HG02852 (cell line): ENCODE measurements at regions not wholly inside any gene's neighbourhood (a gene's known extent, or its start where the extent isn't known, plus 50 kb on each side); places are given as distances from the start of the nearest gene placed in this dataset.
"Not testable (repeated sequence)": the region's sequence is repeated elsewhere in the genome, so short reads cannot be mapped to it uniquely, and the experiment has no call there.

Experiments
- ATAC-seq: cut with Tn5 transposase; IDR thresholded peaks from one replicate; pipeline ENCODE4 v1.9.1; 2021; ENCODE audit warnings: mild to moderate bottlenecking, moderate library complexity; ENCODE audit not compliant: unreplicated experiment

DNA sequence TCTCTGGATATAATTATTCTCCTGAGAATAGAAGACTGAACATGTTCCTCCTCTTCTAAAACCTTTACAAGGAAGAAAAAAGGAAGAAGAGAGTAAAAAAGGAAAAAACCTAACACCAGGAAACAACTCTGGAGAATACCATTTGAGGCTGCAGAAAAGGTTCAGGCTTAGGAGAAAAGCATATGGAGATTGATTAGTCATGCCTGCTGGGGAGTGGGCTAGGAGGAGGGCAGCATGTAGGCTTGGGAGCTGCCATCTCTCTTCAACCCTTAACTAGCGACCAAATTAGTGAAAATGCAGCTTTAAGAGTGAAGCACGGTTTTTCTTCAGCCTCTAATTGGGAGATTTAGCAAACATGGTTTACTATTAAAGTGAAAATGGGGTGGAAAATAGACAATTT is 273.0 kb upstream of the CRY1 start:
- no peak for ATAC-seq

DNA sequence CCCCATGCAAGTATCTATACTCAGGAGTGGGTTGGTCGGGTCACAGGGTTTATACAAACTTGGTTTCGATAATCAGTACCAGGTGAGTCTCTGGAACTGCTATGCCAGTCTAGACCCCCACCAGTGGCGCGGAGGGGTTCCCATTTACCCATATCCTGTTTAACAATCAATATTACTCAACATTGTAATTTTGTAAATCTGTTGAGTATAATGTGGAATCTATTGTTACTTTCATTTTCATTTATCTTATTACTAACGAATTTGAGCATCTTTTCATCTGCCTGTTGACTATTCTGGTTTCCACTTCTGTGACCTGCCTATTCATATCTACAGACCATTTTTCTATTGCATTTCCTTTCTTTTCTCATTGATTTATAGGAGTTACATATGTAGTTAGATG is 275.2 kb upstream of the CRY1 start:
- ATAC-seq = no peak

DNA sequence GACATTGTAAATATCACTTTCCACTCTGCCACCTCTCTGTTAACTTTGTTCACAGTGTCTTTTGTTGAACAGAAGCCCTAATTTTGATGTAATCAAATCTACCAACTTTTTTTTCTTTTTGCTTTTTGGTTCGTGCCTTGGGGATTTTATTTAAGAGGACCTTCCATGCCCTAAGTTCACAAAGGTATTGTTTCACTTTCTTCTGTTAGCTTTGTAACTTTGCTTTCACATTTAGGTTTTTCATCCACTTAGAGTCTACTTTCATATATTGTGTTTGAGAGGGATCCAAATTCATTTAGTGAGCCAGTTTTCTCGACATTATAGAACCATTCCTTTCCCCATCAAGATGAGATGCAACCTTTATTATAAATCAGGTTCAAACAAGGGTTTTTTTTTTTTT is 275.7 kb upstream of the CRY1 start:
- no peak for ATAC-seq

DNA sequence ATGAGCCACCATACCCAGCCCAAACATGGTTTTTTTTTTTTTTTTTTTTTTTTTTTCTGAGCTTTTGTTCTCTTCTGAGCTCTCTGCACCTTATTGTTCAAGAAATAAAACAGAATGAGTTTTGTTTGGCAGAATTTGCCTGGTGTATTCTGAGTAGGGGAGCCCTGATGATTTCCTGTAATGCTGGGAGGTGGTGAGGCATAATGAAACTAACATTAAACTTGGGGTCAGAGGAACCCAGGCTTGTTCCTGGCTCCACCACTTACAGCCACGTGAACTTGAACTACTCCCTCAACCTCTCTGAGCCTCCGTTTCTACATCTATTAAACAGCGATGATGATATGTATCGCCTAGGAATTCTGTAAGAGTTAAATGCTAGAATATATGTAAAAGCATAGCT is 276.3 kb upstream of the CRY1 start:
- ATAC-seq = no peak

DNA sequence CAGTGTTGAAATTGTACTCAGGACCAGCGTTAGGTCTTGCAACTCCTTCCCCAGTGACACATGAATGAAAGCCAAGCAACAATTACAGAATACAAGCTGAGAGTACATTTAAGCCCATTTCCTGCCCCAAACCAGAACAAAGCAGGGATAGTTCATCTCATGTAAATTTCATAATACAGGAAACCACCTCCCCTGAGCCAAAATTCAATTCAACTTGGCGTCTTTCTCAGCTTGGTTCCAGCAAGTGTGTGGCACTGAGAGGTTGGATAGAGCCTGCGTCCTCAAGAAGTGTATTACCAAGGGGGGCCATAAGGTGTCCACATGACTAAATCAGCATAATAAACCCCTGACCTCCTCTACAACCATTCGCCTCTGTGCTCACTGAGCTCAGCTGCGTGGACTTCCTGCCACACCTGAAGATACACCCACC is 278.9 kb upstream of the CRY1 start:
- no peak for ATAC-seq

DNA sequence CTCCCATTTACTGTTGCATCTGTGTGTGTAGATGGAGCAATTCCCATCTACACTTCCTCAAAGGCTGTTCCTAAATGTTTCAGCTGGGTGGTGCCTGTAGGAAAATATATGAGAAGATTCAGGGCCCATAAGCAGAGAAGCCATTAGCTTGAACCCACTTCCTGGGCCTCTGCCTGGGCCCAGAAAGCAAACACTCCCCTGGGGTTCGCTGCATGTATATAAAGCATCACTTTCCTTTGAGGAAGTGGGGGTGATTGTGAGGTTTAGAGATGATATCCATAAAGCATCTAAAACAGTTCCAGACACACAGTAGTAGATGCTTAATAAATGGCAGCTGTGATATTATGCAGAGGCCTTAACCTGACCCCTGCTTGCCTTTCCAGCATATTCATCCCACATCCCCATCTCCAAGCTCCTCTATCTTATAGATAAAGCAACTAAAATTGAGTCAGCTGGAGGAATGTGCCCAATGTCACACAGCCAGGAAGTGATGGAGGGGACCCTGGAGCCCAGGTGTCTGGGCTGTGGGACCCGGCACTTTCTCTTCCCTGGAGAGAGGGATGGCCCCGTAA is 280.0 kb upstream of the CRY1 start:
- no peak for ATAC-seq

DNA sequence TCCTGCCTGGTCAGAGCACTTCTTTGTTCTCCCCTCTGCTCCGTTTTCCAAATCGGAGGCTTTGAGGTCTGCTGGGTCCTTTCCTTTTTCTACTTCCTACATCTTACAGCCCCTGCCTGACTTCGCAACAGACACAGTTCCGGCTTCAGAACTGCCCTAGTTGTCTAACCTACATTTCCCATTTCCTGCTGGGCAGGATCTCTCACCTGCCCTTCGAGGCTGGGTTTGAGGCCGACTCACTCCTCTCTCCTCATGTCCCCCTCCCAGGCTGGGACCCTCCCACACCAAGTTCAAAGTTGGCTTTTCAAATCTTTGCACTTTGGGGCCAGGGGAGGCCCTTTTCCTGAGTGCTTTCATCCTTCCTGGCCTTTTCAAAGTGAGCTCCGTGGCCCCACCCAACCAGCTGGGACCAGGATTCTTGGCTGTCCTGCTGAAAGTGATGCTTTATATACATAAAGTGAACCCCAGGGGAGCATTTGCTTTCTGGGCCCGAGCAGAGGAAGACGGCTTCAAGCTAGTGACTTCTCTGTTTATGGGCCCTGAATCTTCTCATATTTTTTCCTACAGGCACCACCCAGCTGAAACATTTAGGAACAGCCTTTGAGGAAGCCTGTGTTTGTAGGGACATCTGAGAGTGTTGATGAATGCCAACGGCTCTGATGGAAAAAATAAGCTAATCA is 281.0 kb upstream of the CRY1 start:
- no peak for ATAC-seq

- ATAC-seq = no peak
These were observed 281.9 kb upstream of the CRY1 start for GRCh38 chr12:107375231-107375630.

- no peak for ATAC-seq
These were observed 284.4 kb upstream of the CRY1 start for GRCh38 chr12:107377596-107378385.

DNA sequence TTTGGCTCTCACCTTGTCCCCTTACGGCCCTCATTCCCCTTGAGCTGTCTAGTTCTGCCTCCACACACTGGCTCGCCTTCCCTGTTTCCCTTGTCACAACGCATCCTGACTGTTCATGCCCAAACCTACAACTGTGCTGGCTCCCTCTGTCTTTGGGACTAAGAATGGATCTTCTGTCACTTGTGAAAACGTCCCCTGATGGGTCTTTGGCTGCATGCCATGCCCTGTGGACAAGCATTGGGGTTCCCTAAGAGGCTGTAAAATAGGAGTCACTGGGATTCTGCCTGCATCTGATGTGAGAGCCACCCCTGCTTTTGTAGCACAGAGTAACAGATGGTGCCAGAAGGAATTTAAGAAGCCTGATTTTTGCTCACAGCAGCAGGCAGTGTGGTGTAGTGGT is 285.3 kb upstream of the CRY1 start:
- no peak for ATAC-seq

DNA sequence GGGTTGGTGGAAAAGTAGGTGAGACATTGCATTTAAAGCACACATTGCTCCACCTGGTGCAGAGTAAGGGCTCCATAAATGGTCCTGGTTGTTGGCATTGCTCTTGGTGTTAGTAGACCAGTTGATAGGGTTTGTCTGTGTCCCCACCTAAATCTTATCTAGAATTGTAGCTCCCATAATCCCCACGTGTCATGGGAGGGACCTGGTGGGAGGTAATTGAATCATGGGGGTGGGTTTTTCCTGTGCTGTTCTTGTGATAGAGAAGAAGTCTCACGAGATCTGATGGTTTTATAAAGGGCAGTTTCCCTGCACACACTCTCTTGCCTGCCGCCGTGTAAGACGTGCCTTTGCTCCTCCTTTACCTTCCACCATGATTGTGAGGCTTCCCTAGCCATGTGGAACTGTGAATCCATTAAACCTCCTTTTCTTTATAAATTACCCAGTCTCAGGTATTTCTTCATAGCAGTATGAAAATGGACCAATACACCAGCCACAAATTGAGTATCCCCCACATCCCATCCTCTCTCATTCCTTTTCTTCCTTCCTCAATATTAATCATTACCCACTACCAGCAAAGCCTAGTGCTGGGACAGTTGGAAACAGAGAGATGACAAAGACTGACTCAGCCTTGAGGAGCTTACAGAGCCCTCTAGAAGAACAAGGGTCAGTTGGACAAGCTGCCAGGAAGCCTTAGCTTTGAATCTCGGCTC is 285.9 kb upstream of the CRY1 start:
- not testable (repeated sequence) for ATAC-seq

- ATAC-seq = no peak
These were observed 286.7 kb upstream of the CRY1 start for GRCh38 chr12:107379852-107380567.

GRCh38 chr12:107384645-107385044 is 291.3 kb upstream of the CRY1 start:
- ATAC-seq = no peak

GRCh38 chr12:107385509-107385908 is 292.2 kb upstream of the CRY1 start:
- ATAC-seq = no peak

GRCh38 chr12:107386569-107386968 is 293.2 kb upstream of the CRY1 start:
- ATAC-seq = no peak

GRCh38 chr12:107388263-107388662 is 294.9 kb upstream of the CRY1 start:
- ATAC-seq = no peak

DNA sequence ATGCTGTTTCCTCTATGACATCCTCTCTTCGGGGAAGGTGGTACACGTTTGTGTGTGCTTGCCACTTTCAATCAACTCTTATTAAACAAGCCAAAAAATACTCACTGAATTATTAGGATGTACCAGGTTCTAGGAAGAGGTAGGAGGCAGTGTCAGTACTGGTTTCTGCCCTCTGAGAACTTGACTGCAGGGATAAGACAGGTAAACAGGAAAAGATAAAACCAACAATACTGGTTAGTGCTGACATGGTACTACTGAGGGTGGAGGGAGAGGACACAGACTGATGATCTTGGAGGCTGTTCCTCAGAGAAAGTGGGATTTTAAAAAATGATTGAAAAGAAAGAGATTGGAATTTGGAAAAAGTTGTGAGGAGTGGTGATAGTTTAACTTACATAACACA is 295.2 kb upstream of the PWP1 start:
- no peak for ATAC-seq

DNA sequence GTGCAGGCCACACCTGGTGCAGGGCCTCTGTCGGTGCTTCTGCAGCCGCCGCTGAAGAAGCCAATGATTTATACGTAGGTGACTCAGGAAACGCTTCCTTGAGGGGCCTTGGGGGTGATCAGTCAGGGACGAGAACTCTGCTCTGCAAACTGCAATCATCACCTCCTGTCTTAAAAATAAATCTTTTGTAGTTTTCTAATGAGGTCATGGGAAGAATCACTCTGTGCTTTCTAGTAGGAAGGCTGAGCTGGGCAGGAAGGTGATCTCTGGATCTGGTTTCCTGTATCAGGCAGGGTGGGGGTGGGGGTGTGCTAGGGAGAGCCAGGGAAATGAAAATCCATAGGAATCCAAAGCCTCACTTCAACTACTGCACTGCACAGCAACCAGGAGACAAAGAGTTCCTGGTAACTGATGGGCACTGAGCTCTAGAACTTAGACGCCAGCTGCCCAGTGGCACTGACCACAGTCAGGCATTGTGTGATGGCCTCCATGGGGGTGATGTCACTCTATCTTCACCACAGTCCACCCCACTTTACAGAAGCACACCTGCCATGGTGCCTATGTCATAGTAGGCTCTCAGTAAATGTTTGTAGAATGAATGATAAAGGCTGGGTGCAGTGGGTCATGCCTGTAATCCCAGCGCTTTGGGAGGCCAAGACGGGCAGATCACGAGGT is 292.4 kb upstream of the PWP1 start:
- ATAC-seq = no peak

- no peak for ATAC-seq
These were observed 290.9 kb upstream of the PWP1 start for GRCh38 chr12:107394693-107395092.

DNA sequence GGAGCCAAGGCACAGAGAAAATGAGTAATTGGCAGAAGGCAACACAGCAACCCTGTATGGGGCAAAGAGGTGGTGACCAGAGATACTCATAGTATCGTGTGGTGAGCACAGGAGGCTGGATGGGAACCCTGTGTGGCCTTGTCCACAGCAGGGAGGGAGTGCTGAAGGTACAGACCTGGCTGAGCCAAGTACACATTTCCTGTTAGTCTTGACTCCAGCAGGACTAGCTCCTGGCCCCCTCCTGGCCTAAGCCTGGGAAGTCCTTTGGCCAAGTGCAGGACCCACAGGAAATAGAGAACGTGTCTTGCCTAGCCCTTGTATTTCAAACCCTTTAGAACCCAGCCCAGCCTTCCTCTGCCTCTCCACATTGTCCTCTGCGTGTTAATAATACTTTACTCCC is 289.8 kb upstream of the PWP1 start:
- no peak for ATAC-seq
